ENCODE measurements at regions not wholly inside any gene's neighbourhood (a gene's known extent, or its start where the extent isn't known, plus 50 kb on each side); places are given as distances from the start of the nearest gene placed in this dataset.

DNA sequence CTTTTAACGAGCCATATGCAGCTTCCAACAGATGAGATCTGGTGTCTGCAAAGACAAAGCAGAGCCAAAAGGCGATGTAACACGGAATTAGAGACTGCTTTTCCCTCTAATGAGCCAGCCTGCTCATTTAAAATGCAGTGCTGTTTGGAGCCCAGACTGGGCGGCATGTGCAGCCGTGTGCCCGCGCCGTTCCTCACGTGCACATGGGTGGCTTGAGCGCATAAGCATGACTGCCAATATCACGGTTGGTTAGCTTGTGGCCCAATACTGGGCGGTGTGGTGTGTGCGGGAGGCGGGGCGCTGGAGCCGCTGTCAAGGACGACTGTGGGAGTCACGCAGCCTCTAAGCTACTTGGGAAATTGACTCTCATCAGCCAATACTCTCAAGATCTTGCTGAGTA, 87.0 kb upstream of the SCOC start:
- no peak for ATAC-seq
- no peak for DNase-seq (ENCODE audit: low spot score)
- H3K4me3 Mint-ChIP-seq = no peak overlapping the region
- no peak overlapping the region for H3K27ac Mint-ChIP-seq
- H3K27me3 Mint-ChIP-seq (ENCODE audit: low read depth) = no peaks in the 10 kb centered on the region
- H3K4me1 Mint-ChIP-seq = peaks cover 2% of the 10 kb centered on the region; the same call in 1 of the 2 replicates
- TF ChIP-seq, protein P1, sequence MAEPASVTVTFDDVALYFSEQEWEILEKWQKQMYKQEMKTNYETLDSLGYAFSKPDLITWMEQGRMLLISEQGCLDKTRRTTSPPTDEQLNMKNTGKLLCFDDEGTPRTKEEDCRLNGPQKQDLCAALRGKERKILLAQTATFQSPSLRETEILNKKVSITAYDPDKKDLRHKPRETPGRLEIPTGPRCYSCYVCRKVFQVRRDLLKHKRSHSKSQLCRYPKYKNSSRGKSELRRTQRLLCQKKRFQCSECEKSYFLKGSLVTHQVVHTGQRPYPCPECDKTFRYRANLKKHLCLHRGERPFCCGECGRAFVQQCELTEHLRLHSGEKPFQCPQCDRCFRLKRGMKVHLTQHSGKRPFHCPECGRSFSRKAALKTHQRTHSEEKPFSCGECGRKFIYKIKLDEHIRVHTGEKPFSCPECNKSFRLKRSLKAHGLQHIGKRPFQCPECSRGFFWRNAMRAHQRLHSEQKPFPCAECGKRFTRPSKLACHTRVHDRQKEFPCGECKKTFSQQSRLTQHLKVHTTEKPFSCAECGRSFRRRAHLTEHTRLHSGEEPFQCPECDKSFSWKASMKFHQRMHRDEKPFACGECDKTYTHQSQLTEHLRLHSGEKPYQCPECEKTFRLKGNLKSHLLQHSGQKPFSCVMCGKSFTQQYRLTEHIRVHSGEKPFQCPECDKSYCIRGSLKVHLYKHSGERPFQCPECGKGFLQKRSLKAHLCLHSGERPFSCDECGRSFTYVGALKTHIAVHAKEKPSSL (CRISPR knock-in tag; conservative IDR thresholded peaks at IDR 0.05) = no peak
- TF ChIP-seq TEAD4 (CRISPR knock-in tag; IDR thresholded peaks at IDR 0.05) (no peak), ZNF121 (CRISPR knock-in tag; IDR thresholded peaks at IDR 0.05) (no peak), FOXK1 (CRISPR knock-in tag; IDR thresholded peaks at IDR 0.05) (no peak), NFYB (CRISPR knock-in tag; conservative IDR thresholded peaks at IDR 0.05; ENCODE audit: low read depth) (no peak), KAT7 (CRISPR knock-in tag; IDR thresholded peaks at IDR 0.05; ENCODE audit: borderline replicate concordance) (no peak), FOXJ3 (CRISPR knock-in tag; IDR thresholded peaks at IDR 0.05; ENCODE audit: borderline replicate concordance) (no peak)
- TF ChIP-seq, protein P2, sequence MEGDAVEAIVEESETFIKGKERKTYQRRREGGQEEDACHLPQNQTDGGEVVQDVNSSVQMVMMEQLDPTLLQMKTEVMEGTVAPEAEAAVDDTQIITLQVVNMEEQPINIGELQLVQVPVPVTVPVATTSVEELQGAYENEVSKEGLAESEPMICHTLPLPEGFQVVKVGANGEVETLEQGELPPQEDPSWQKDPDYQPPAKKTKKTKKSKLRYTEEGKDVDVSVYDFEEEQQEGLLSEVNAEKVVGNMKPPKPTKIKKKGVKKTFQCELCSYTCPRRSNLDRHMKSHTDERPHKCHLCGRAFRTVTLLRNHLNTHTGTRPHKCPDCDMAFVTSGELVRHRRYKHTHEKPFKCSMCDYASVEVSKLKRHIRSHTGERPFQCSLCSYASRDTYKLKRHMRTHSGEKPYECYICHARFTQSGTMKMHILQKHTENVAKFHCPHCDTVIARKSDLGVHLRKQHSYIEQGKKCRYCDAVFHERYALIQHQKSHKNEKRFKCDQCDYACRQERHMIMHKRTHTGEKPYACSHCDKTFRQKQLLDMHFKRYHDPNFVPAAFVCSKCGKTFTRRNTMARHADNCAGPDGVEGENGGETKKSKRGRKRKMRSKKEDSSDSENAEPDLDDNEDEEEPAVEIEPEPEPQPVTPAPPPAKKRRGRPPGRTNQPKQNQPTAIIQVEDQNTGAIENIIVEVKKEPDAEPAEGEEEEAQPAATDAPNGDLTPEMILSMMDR (IDR thresholded peaks at IDR 0.05) = no peak
- TF ChIP-seq, protein P3, sequence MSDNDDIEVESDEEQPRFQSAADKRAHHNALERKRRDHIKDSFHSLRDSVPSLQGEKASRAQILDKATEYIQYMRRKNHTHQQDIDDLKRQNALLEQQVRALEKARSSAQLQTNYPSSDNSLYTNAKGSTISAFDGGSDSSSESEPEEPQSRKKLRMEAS (CRISPR knock-in tag; IDR thresholded peaks at IDR 0.05) = no peak
- H3K36me3 Mint-ChIP-seq = no peaks in the 10 kb centered on the region
- CTCF ChIA-PET = no interaction called here
- no peaks in the 10 kb centered on the region for H3K9me3 Mint-ChIP-seq
- POLR2A ChIA-PET = no interaction called here

DNA sequence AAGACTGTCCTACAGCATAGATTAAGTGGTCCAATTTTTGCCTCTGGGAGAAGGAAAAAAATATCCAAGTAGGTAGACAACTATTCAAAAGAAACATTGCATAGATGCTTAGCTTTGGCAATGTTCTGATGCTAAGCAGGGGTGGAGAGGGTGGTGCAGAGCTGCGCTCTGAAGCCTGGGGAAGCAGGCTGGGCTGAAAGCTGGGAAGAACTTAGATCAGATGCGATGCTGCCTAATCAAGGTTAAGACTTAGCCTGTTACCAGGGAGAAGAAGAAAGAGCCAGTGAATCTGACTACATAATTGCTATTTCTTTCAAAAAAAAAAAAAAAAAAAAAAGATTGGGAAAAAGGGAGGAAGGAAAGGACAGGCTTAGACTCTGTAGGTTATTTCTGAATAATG, 89.0 kb upstream of the SCOC start:
- no peak for DNase-seq (ENCODE audit: low spot score)
- no peaks in the 10 kb centered on the region for H3K36me3 Mint-ChIP-seq
- CTCF ChIA-PET = no interaction called here
- no peaks in the 10 kb centered on the region for H3K27me3 Mint-ChIP-seq (ENCODE audit: low read depth)
- H3K4me1 Mint-ChIP-seq = peaks cover 8% of the 10 kb centered on the region
- no peaks in the 10 kb centered on the region for H3K9me3 Mint-ChIP-seq
- no peak for ATAC-seq
- no peak overlapping the region for H3K4me3 Mint-ChIP-seq
- TF ChIP-seq, protein P4, sequence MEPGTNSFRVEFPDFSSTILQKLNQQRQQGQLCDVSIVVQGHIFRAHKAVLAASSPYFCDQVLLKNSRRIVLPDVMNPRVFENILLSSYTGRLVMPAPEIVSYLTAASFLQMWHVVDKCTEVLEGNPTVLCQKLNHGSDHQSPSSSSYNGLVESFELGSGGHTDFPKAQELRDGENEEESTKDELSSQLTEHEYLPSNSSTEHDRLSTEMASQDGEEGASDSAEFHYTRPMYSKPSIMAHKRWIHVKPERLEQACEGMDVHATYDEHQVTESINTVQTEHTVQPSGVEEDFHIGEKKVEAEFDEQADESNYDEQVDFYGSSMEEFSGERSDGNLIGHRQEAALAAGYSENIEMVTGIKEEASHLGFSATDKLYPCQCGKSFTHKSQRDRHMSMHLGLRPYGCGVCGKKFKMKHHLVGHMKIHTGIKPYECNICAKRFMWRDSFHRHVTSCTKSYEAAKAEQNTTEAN (CRISPR knock-in tag; IDR thresholded peaks at IDR 0.05) = no peak
- TF ChIP-seq MYBL2 (CRISPR knock-in tag; IDR thresholded peaks at IDR 0.05) (no peak), FOXJ3 (CRISPR knock-in tag; IDR thresholded peaks at IDR 0.05; ENCODE audit: borderline replicate concordance) (no peak), HMGA2 (CRISPR knock-in tag; IDR thresholded peaks at IDR 0.05) (no peak), ETV6 (CRISPR knock-in tag; IDR thresholded peaks at IDR 0.05) (no peak), JAZF1 (CRISPR knock-in tag; IDR thresholded peaks at IDR 0.05) (no peak), ZNF671 (CRISPR knock-in tag; IDR thresholded peaks at IDR 0.05) (no peak)
- TF ChIP-seq, protein P5, sequence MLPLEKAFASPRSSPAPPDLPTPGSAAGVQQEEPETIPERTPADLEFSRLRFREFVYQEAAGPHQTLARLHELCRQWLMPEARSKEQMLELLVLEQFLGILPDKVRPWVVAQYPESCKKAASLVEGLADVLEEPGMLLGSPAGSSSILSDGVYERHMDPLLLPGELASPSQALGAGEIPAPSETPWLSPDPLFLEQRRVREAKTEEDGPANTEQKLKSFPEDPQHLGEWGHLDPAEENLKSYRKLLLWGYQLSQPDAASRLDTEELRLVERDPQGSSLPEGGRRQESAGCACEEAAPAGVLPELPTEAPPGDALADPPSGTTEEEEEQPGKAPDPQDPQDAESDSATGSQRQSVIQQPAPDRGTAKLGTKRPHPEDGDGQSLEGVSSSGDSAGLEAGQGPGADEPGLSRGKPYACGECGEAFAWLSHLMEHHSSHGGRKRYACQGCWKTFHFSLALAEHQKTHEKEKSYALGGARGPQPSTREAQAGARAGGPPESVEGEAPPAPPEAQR (CRISPR knock-in tag; IDR thresholded peaks at IDR 0.05) = no peak
- TF ChIP-seq, protein P6, sequence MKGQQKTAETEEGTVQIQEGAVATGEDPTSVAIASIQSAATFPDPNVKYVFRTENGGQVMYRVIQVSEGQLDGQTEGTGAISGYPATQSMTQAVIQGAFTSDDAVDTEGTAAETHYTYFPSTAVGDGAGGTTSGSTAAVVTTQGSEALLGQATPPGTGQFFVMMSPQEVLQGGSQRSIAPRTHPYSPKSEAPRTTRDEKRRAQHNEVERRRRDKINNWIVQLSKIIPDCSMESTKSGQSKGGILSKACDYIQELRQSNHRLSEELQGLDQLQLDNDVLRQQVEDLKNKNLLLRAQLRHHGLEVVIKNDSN (CRISPR knock-in tag; IDR thresholded peaks at IDR 0.05) = no peak
- TF ChIP-seq, protein P7, sequence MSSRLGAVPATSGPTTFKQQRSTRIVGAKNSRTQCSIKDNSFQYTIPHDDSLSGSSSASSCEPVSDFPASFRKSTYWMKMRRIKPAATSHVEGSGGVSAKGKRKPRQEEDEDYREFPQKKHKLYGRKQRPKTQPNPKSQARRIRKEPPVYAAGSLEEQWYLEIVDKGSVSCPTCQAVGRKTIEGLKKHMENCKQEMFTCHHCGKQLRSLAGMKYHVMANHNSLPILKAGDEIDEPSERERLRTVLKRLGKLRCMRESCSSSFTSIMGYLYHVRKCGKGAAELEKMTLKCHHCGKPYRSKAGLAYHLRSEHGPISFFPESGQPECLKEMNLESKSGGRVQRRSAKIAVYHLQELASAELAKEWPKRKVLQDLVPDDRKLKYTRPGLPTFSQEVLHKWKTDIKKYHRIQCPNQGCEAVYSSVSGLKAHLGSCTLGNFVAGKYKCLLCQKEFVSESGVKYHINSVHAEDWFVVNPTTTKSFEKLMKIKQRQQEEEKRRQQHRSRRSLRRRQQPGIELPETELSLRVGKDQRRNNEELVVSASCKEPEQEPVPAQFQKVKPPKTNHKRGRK (CRISPR knock-in tag; IDR thresholded peaks at IDR 0.05; ENCODE audit: borderline replicate concordance) = no peak
- H3K27ac Mint-ChIP-seq = no peak overlapping the region
- POLR2A ChIA-PET = interaction anchor here (1.0 kb wide), 1 partner anchor 11 kb away, joined by 3 read pairs; no protein-coding TSS in a partner anchor

All from WTC11 (cell line).